HEK293T (cell line): ENCODE measurements at regions not wholly inside any gene's neighbourhood (a gene's known extent, or its start where the extent isn't known, plus 50 kb on each side); places are given as distances from the start of the nearest gene placed in this dataset.

ENCODE experiments used
- CTBP1 ChIP-seq: fragments of 450-650 bp; IDR thresholded peaks from 2 replicates; pipeline ENCODE4 v1.6.1; 2016; ENCODE audit warnings: borderline replicate concordance
- ELF4 ChIP-seq: fragments of 450-650 bp; IDR thresholded peaks from 2 replicates; pipeline ENCODE4 v1.6.1; 2017; ENCODE audit warnings: antibody characterized with exemption
- FOXA1 ChIP-seq: fragments of 450-650 bp; IDR thresholded peaks from 2 replicates; pipeline ENCODE4 v1.6.1; 2016; ENCODE audit warnings: mild to moderate bottlenecking
- FOXM1 ChIP-seq: fragments of 450-650 bp; IDR thresholded peaks from 2 replicates; pipeline ENCODE4 v1.6.1; 2017; ENCODE audit warnings: mild to moderate bottlenecking, borderline replicate concordance
- SP1 ChIP-seq: fragments of 450-650 bp; IDR thresholded peaks from 2 replicates; pipeline ENCODE4 v1.6.1; 2017
- ZNF384 ChIP-seq: fragments of 450-650 bp; IDR thresholded peaks from 2 replicates; pipeline ENCODE4 v1.6.1; 2016
- TF ChIP-seq, protein P1 (sequence below): fragments of 450-650 bp; IDR thresholded peaks from 2 replicates; pipeline ENCODE4 v1.6.1; 2016

DNA sequence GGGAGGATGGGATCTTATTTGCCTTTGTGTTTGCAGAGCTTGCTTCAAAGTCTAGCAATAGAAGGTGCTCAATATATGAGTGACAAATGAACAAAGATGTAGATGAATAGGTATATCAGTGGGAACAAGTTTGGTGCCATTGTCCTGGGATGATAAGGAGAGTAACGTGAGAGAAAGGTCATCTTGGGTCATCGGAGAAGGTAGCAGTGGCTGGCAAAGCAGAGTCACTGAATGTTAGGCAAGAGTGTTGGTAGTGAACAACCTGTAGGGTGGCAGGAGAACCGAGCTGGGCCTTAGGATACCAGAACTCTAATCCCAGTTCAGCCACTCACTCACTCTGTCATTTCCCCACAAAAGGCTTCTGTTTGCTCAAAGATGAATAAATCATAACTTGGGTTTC lies 87.2 kb downstream of the CCDC71L start:
- TF ChIP-seq SP1 (no peak), ZNF384 (no peak), CTBP1 (no peak), FOXM1 (no peak), ELF4 (no peak), FOXA1 (no peak)
- TF ChIP-seq, protein P1, sequence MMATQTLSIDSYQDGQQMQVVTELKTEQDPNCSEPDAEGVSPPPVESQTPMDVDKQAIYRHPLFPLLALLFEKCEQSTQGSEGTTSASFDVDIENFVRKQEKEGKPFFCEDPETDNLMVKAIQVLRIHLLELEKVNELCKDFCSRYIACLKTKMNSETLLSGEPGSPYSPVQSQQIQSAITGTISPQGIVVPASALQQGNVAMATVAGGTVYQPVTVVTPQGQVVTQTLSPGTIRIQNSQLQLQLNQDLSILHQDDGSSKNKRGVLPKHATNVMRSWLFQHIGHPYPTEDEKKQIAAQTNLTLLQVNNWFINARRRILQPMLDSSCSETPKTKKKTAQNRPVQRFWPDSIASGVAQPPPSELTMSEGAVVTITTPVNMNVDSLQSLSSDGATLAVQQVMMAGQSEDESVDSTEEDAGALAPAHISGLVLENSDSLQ, result no peak
